ENCODE measurements at regions not wholly inside any gene's neighbourhood (a gene's known extent, or its start where the extent isn't known, plus 50 kb on each side); places are given as distances from the start of the nearest gene placed in this dataset.

GRCh38 chr1:4124631-4125145 is 224.6 kb upstream of the C1orf174 start:
- Histone ChIP-seq H3K4me2 (ENCODE audit: insufficient read depth, low read length) (no peak overlapping the region), H3K27ac (ENCODE audit: insufficient read depth, low read depth, low read length) (no peak overlapping the region), H3K36me3 (ENCODE audit: control insufficient read depth in 2 of 2, extremely low read depth in 1 of 2, insufficient read depth in 2 of 2, low read length in 2 of 2) (no peaks in the 10 kb centered on the region), H3K9me3 (replicated peaks; ENCODE audit: control insufficient read depth, insufficient read depth, low read length) (peaks cover 7% of the 10 kb centered on the region), H3K4me3 (replicated peaks in 1 of 3; ENCODE audit: insufficient read depth in 1 of 3, low read depth in 1 of 3, low read length in 3 of 3) (no peak overlapping the region), H4K20me1 (replicated peaks; ENCODE audit: control insufficient read depth, extremely low read depth, insufficient read depth, low read length) (no peaks in the 10 kb centered on the region), H2AFZ (ENCODE audit: low read depth, low read length) (no peak overlapping the region), H3K4me1 (ENCODE audit: control insufficient read depth, extremely low read depth, insufficient read depth, low read length) (no peaks in the 10 kb centered on the region), H3K27me3 (ENCODE audit: control insufficient read depth in 2 of 2, insufficient read depth in 2 of 2, low read length in 2 of 2) (no peaks in the 10 kb centered on the region), H3K9ac (replicated peaks; ENCODE audit: extremely low read depth, insufficient read depth, low read length) (no peak overlapping the region), H3K9me1 (replicated peaks; ENCODE audit: control insufficient read depth, extremely low read depth, insufficient read depth, low read length) (no peaks in the 10 kb centered on the region), H3K79me2 (ENCODE audit: control insufficient read depth, insufficient read depth, low read length) (no peaks in the 10 kb centered on the region)
- FAIRE-seq (no peak), DNase-seq (ENCODE audit: low read depth, low spot score) (no peak)
- TF ChIP-seq FOS (IDR thresholded peaks at IDR 0.05; ENCODE audit: borderline replicate concordance, insufficient read depth, low read length) (no peak), JUN (IDR thresholded peaks at IDR 0.05; ENCODE audit: borderline replicate concordance, insufficient read depth, insufficient read length, low read depth) (no peak), MYC (IDR thresholded peaks at IDR 0.05; ENCODE audit: low read depth, low read length) (no peak), MAX (IDR thresholded peaks at IDR 0.05; ENCODE audit: insufficient read depth, insufficient read length) (no peak), GATA2 (IDR thresholded peaks at IDR 0.05; ENCODE audit: insufficient read depth, insufficient read length, low read depth, low read length) (no peak), POLR2AphosphoS5 (IDR thresholded peaks at IDR 0.05; ENCODE audit: insufficient read depth, low read depth, low read length) (no peak), EZH2 (IDR thresholded peaks at IDR 0.05; ENCODE audit: borderline replicate concordance, low read depth, low read length, severe bottlenecking) (no peak), POLR2A (IDR thresholded peaks at IDR 0.05; ENCODE audit: low read depth, low read length) (no peak)
- TF ChIP-seq, protein P1, sequence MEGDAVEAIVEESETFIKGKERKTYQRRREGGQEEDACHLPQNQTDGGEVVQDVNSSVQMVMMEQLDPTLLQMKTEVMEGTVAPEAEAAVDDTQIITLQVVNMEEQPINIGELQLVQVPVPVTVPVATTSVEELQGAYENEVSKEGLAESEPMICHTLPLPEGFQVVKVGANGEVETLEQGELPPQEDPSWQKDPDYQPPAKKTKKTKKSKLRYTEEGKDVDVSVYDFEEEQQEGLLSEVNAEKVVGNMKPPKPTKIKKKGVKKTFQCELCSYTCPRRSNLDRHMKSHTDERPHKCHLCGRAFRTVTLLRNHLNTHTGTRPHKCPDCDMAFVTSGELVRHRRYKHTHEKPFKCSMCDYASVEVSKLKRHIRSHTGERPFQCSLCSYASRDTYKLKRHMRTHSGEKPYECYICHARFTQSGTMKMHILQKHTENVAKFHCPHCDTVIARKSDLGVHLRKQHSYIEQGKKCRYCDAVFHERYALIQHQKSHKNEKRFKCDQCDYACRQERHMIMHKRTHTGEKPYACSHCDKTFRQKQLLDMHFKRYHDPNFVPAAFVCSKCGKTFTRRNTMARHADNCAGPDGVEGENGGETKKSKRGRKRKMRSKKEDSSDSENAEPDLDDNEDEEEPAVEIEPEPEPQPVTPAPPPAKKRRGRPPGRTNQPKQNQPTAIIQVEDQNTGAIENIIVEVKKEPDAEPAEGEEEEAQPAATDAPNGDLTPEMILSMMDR (IDR thresholded peaks at IDR 0.05; ENCODE audit: extremely low read depth in 1 of 2, insufficient read depth in 1 of 2, low read depth in 1 of 2, low read length in 2 of 2), result no peak
- dilution Hi-C loops (cut with MboI; ENCODE audit: extremely low pct_ligation_motif_present, low sequenced_read_pairs) (no loop called here), intact Hi-C loops (cut with micrococcal nuclease) (loop anchor here (5.0 kb wide), 1 partner anchor 953 kb away; no protein-coding TSS in a partner anchor)
- POLR2A ChIA-PET, result no interaction called here
- BruUV-seq (replicated peaks), result no TSS peak
- CTCF ChIA-PET, result no interaction called here
